Fibroblast of lung (primary cell): ENCODE measurements at regions not wholly inside any gene's neighbourhood (a gene's known extent, or its start where the extent isn't known, plus 50 kb on each side); places are given as distances from the start of the nearest gene placed in this dataset.

Experiments used
- DNase-seq, 2 donors: peaks; one replicate each; pipeline versions ENCODE4 v3.0.0 to v3.0.0-alpha.2; 2010; ENCODE audit warnings: low read depth in 2 of 2
- H2AFZ ChIP-seq: 2 replicates; pipeline ENCODE4 v1.5.1; 2012; ENCODE audit warnings: low read length, control low read depth, inconsistent platforms
- H3K27ac ChIP-seq: 2 replicates; pipeline ENCODE4 v1.5.1; 2011; ENCODE audit warnings: low read length, control low read depth; ENCODE audit not compliant: insufficient read depth
- H3K27me3 ChIP-seq: 2 replicates; pipeline ENCODE4 v1.5.1; 2011; ENCODE audit warnings: mild to moderate bottlenecking, low read length; ENCODE audit not compliant: control insufficient read depth, insufficient read depth
- H3K36me3 ChIP-seq: 2 replicates; pipeline ENCODE4 v1.5.1; 2011; ENCODE audit warnings: low read length; ENCODE audit not compliant: control insufficient read depth, insufficient read depth
- H3K4me1 ChIP-seq: 2 replicates; pipeline ENCODE4 v1.5.1; 2011; ENCODE audit warnings: low read length; ENCODE audit not compliant: control insufficient read depth, insufficient read depth; ENCODE audit errors: extremely low read depth
- H3K4me2 ChIP-seq: 2 replicates; pipeline ENCODE4 v1.5.1; 2011; ENCODE audit warnings: low read length, control low read depth; ENCODE audit not compliant: insufficient read depth; ENCODE audit errors: extremely low read depth
- H3K4me3 ChIP-seq, 4 experiments: fragments of 200-600 bp in 1 of 4; sonication (generic) in 1 of 4; replicated peaks in 1 of 4; 2 replicates each; pipeline ENCODE4 v1.5.1; 2011 to 2016; ENCODE audit warnings: low read length in 4 of 4, low read depth in 3 of 4, mild to moderate bottlenecking in 3 of 4, control low read depth in 2 of 4, inconsistent platforms in 1 of 4, mixed read lengths in 1 of 4; ENCODE audit not compliant: insufficient read depth in 1 of 4; ENCODE audit errors: control extremely low read depth in 1 of 4
- H3K79me2 ChIP-seq: 2 replicates; pipeline ENCODE4 v1.5.1; 2012; ENCODE audit warnings: mild to moderate bottlenecking, low read length, inconsistent platforms; ENCODE audit not compliant: control insufficient read depth, insufficient read depth
- H3K9ac ChIP-seq: 2 replicates; pipeline ENCODE4 v1.5.1; 2011; ENCODE audit warnings: mild to moderate bottlenecking, low read length, control low read depth; ENCODE audit not compliant: insufficient read depth
- H3K9me3 ChIP-seq: 2 replicates; pipeline ENCODE4 v1.5.1; 2012; ENCODE audit warnings: low read depth, low read length; ENCODE audit not compliant: control insufficient read depth, insufficient read depth
- H4K20me1 ChIP-seq: 2 replicates; pipeline ENCODE4 v1.5.1; 2011; ENCODE audit warnings: low read length; ENCODE audit not compliant: control insufficient read depth, insufficient read depth; ENCODE audit errors: extremely low read depth
- CTCF ChIP-seq, 2 donors: IDR thresholded peaks in 1 of 2; conservative IDR thresholded peaks in 1 of 2; 1 replicate in 1 of 2; 2 replicates in 1 of 2; pipeline ENCODE4 v1.5.1; 2011 to 2012; ENCODE audit warnings: low read length in 2 of 2, control low read depth in 1 of 2, inconsistent platforms in 1 of 2, low read depth in 1 of 2, mild to moderate bottlenecking in 1 of 2
- EZH2 ChIP-seq: IDR thresholded peaks from 2 replicates; pipeline ENCODE4 v1.5.1; 2012; ENCODE audit warnings: low read length, control low read depth, mild to moderate bottlenecking; ENCODE audit errors: missing control alignments

DNA sequence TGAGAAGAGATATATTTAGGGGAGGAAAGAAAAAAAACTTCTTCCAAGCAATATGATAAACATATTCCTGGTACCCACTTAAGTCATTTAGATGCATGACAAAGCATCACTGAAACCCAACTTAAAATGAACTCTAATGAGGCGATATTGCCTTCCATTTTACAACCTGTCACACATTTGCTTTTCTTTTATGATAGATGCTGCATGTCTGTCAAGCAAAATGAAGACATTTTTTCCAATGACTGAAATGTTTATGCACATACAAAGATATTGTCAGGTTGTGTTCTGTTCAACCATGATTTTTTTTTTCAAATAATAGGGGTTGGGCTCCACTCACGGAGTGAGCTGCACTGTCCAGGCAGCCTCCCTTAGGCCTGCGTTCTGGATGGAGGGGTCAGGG is 894.4 kb downstream of the SORCS3 start:
- Histone ChIP-seq H3K9me3 (no peaks in the 10 kb centered on the region), H2AFZ (no peak overlapping the region), H3K9ac (no peak overlapping the region), H3K27ac (no peak overlapping the region), H3K79me2 (no peaks in the 10 kb centered on the region), H3K36me3 (no peaks in the 10 kb centered on the region), H3K27me3 (no peaks in the 10 kb centered on the region), H3K4me3 (no peak overlapping the region), H3K4me2 (no peak overlapping the region), H4K20me1 (no peaks in the 10 kb centered on the region), H3K4me1 (no peaks in the 10 kb centered on the region)
- no peak for DNase-seq
- TF ChIP-seq EZH2 (no peak), CTCF (conservative IDR thresholded peaks at IDR 0.05 in 1 of 2, IDR thresholded peaks at IDR 0.05 in 1 of 2; ENCODE audit: low read depth in 1 of 2, low read length in 2 of 2) (no peak)

GRCh38 chr10:105534086-105534485 is 893.0 kb downstream of the SORCS3 start:
- Histone ChIP-seq H3K79me2 (no peaks in the 10 kb centered on the region), H3K9me3 (no peaks in the 10 kb centered on the region), H3K9ac (no peak overlapping the region), H3K4me1 (no peaks in the 10 kb centered on the region), H4K20me1 (no peaks in the 10 kb centered on the region), H3K36me3 (no peaks in the 10 kb centered on the region), H2AFZ (no peak overlapping the region), H3K4me3 (no peak overlapping the region), H3K27me3 (no peaks in the 10 kb centered on the region), H3K4me2 (no peak overlapping the region), H3K27ac (no peak overlapping the region)
- no peak for TF ChIP-seq EZH2
- no peak for DNase-seq

- Histone ChIP-seq H3K9ac (no peak overlapping the region), H3K27ac (no peak overlapping the region), H3K4me3 (no peak overlapping the region), H3K4me2 (no peak overlapping the region), H4K20me1 (no peaks in the 10 kb centered on the region), H3K36me3 (no peaks in the 10 kb centered on the region), H3K79me2 (no peaks in the 10 kb centered on the region), H3K4me1 (no peaks in the 10 kb centered on the region), H2AFZ (no peak overlapping the region), H3K9me3 (no peaks in the 10 kb centered on the region), H3K27me3 (no peaks in the 10 kb centered on the region)
- DNase-seq: no peak
- TF ChIP-seq EZH2: no peak
- no peak for TF ChIP-seq CTCF (conservative IDR thresholded peaks at IDR 0.05 in 1 of 2, IDR thresholded peaks at IDR 0.05 in 1 of 2; ENCODE audit: low read depth in 1 of 2, low read length in 2 of 2)
These were observed 875.4 kb downstream of the SORCS3 start for GRCh38 chr10:105516511-105516910.
